Activated T-cell treated with anti-CD3 and anti-CD28 coated beads, Interleukin-2, amount 50 U/mL, for 4 hours (primary cell): ENCODE measurements at regions not wholly inside any gene's neighbourhood (a gene's known extent, or its start where the extent isn't known, plus 50 kb on each side); places are given as distances from the start of the nearest gene placed in this dataset.

Source experiments
- ATAC-seq, 2 donors: fragments of 200-7000 bp; cut with Tn5 transposase; one replicate each; pipeline ENCODE4 v1.10.0; 2021
- DNase-seq: peaks from one replicate; pipeline ENCODE4 v3.0.0-alpha.2; 2020
- H3K27me3 Mint-ChIP-seq: one replicate; pipeline ENCODE4 v1.8.0; 2021; ENCODE audit warnings: low read depth, mixed read lengths
- H3K36me3 Mint-ChIP-seq: one replicate; pipeline ENCODE4 v1.8.0; 2022; ENCODE audit warnings: mixed read lengths; ENCODE audit not compliant: insufficient read depth
- H3K4me1 Mint-ChIP-seq: one replicate; pipeline ENCODE4 v1.8.0; 2021; ENCODE audit warnings: low read depth, mixed read lengths
- H3K4me3 Mint-ChIP-seq: one replicate; pipeline ENCODE4 v1.8.0; 2021; ENCODE audit warnings: mild to moderate bottlenecking, moderate library complexity, mixed read lengths
- H3K9me3 Mint-ChIP-seq: one replicate; pipeline ENCODE4 v1.8.0; 2021; ENCODE audit warnings: mixed read lengths

DNA sequence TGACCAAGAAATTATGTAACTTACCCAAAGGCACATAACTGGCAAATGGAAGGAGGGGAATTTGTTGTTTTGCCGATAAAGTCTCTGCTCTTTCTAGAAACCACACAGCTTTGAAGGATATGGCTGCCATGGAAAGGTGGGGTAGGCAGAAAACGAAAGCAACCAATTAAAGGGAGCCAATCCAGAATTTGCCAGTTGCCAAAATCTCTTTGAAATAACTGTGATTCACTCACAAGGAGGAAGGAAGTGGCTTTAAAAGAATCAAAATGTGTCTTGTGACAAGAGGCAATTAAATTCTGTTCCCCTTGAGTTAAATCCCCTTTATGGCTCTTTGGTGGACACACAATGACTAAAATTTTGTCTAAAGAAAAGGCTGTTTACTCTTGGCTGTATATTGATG, 61.2 kb upstream of the CCDC190 start:
- H3K4me3 Mint-ChIP-seq, result no peak overlapping the region
- H3K9me3 Mint-ChIP-seq, result no peaks in the 10 kb centered on the region
- peaks cover 17% of the 10 kb centered on the region for H3K27me3 Mint-ChIP-seq
- ATAC-seq (no peak), DNase-seq (no peak)
- no peaks in the 10 kb centered on the region for H3K36me3 Mint-ChIP-seq
- peaks cover 2% of the 10 kb centered on the region for H3K4me1 Mint-ChIP-seq

DNA sequence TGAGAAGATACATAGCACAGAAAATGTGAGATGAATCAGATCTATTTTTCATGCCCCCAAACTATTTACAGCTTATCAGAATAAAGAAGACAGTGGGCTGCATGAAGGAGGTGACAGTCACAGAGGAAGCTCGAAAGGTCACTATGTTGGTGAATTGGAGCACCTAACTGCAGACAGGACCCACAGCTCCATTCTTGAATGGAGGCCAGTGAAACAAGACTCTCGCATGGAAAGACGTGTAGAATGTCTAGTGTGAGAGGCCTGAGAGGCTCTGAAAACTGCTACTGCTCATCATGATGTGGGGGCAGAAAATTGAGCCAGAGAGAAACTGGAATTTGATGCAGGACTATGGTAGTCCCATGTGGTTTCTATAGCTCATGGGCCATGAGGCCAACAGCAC, 60.3 kb upstream of the CCDC190 start:
- peaks cover 2% of the 10 kb centered on the region for H3K4me1 Mint-ChIP-seq
- H3K9me3 Mint-ChIP-seq, result no peaks in the 10 kb centered on the region
- no peak overlapping the region for H3K4me3 Mint-ChIP-seq
- no peak for ATAC-seq
- H3K27me3 Mint-ChIP-seq, result peaks cover 20% of the 10 kb centered on the region
- H3K36me3 Mint-ChIP-seq, result no peaks in the 10 kb centered on the region
- DNase-seq, result no peak

DNA sequence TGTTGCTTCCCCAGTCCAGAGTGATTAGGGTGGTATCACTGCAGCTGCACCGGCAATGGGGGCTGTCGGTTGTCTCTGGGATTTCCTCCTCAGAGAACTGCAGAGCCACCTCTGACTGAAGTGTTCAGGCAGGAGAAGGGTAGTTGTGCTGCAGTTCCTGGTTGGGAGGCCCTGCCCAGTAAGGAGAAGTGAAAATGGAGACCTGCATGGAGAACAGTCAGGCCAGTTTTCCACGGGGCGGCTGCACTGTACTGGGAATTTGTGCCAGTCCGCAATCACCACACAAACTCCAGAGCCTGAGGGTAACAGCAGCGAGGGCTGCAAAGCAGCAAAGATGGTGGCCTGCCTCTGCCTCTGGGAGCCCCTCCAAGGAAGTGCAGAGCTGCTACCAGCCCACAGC, 58.1 kb upstream of the CCDC190 start:
- Mint-ChIP-seq H3K27me3 (peaks cover 13% of the 10 kb centered on the region), H3K4me3 (no peak overlapping the region)

DNA sequence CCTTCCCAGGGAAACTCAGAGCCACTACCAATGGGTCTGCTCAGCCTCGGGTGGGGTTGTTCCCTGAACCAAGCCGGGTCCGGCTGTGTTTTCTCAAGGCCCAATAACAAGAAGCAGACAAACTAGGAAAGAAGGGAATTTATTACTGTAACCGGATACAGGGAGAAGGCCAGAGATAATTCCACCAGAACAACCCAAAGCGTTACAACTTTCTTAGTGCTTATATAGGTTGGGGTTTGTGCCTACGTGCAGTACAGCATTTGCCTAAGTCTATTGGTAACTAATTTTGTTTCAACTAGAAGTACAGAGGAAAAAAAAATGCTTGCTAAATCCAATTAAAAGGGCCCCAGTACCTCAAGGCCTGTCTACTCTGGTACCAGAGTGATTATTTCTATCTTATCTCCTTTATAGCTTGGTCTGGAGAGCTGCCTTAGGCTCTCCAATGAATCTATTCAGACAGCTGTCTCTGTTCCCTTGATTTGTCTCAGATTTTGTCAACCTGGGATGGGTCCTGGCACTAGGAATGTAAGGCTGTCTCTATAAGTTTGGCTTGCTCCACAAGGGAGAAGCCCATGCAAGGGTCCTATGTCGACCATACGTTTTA, 57.3 kb upstream of the CCDC190 start:
- no peak overlapping the region for H3K4me3 Mint-ChIP-seq
- no peak for ATAC-seq
- peaks cover 2% of the 10 kb centered on the region for H3K4me1 Mint-ChIP-seq
- peaks cover 13% of the 10 kb centered on the region for H3K27me3 Mint-ChIP-seq
- H3K9me3 Mint-ChIP-seq, result no peaks in the 10 kb centered on the region
- no peak for DNase-seq
- no peaks in the 10 kb centered on the region for H3K36me3 Mint-ChIP-seq

More for the DNA sequence above, 58.1 kb upstream of the CCDC190 start:
- DNase-seq (no peak), ATAC-seq (no peak)
- Mint-ChIP-seq H3K9me3 (no peaks in the 10 kb centered on the region), H3K4me1 (peaks cover 2% of the 10 kb centered on the region), H3K36me3 (no peaks in the 10 kb centered on the region)

DNA sequence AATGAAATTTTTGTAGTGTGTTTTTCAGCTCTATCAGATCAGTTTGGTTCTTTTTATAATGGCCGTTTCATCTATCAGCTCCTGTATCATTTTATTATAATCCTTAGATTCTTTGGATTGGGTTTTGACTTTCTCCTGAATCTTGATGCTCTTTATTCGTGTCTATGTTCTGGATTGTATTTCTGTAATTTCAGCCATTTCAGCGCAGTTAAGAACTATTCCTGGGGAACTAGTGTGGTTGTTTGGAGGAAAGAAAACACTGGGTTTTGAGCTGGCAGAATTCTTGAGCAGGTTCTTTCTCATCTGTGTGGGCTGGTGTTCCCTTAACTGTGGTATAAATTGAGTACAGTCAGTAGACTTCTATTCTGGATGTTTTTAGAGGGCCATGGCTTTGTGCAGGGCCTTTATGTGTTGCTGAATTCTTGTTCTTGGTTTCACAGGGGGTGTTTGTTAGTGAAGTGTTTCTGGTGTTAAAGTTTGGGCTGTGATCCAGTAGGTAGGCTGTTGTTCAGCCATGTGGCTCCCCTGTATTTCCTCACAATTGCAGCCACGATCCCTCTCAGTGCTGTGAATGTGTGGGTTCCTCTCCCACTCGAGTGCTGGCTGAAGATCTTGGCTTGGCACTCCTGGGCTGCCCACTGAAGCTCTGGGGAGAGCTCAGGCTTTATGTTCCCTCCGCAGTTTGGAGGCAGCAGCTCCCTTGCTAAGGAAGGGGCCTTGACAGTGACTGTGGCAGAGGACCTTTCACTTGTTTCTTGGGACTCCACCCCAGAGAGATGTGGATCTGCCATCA, 56.0 kb upstream of the CCDC190 start:
- DNase-seq (no peak), ATAC-seq (no peak)
- peaks cover 9% of the 10 kb centered on the region for H3K9me3 Mint-ChIP-seq
- no peaks in the 10 kb centered on the region for H3K4me1 Mint-ChIP-seq
- no peak overlapping the region for H3K4me3 Mint-ChIP-seq
- H3K36me3 Mint-ChIP-seq, result no peaks in the 10 kb centered on the region
- H3K27me3 Mint-ChIP-seq, result peaks cover 13% of the 10 kb centered on the region

DNA sequence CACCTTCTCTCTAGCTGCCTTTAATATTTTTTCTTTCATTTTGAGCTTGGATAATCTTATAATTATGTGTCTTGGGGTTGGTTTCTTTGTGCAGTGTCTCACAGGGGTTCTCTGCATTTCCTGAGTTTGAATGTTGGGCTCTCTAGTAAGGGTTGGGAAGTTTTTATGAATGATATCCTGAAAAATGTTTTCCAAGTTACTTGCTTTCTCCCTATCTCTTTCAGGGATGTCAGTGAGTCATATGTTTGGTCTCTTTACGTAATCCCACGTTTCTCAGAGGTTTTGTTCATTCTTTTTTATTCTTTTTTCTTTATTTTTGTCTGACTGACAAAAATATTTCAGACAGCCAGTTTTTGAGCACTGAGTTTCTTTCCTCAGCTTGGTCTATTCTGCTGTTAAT, 55.4 kb upstream of the CCDC190 start:
- Mint-ChIP-seq H3K36me3 (no peaks in the 10 kb centered on the region), H3K27me3 (peaks cover 13% of the 10 kb centered on the region), H3K4me3 (no peak overlapping the region), H3K4me1 (no peaks in the 10 kb centered on the region), H3K9me3 (peaks cover 10% of the 10 kb centered on the region)
- DNase-seq (no peak), ATAC-seq (no peak)

DNA sequence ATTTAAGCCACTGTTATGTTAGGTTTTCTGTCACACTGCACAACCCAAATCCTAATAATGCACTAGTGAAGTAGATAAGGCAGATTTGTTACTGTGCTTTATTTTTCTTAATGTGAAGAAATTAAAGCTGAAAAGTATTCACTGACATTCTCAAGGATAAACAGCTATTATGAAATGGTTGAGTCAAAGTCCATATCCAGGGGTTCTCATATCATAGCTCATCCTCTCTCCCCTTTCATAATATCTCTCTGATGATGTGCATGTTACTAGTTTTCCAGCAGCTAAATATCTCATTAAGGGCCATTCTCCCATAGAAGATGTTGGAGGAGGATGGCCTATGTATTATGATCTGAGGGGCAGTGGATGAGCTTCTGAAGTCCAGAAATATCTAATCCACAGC, 53.6 kb upstream of the CCDC190 start:
- Mint-ChIP-seq H3K4me3 (no peak overlapping the region), H3K9me3 (peaks cover 10% of the 10 kb centered on the region), H3K27me3 (peaks cover 11% of the 10 kb centered on the region), H3K4me1 (no peaks in the 10 kb centered on the region), H3K36me3 (no peaks in the 10 kb centered on the region)
- no peak for ATAC-seq
- DNase-seq, result no peak

DNA sequence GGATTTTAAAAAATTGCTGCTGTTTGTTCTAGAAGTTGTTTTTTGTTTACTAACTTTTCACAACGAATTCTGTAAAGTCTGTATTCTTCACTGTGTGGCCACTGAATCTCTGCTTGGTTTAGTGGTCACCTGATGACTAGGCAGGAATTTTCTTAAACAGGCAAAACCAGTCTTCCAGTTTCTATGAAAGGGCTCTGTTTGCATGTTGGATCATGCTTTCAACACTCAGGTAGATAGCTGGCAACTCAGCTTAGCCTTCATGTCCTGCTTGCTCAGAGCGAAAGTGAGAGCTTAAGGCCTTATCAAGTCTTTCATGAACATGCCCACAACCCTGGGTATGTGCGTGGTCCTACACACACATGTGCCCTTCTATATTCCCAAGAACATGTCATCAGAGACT, 52.4 kb upstream of the CCDC190 start:
- peaks cover 8% of the 10 kb centered on the region for H3K27me3 Mint-ChIP-seq
- no peak for DNase-seq
- no peaks in the 10 kb centered on the region for H3K4me1 Mint-ChIP-seq
- no peaks in the 10 kb centered on the region for H3K36me3 Mint-ChIP-seq
- H3K9me3 Mint-ChIP-seq, result peaks cover 10% of the 10 kb centered on the region
- ATAC-seq, result no peak
- H3K4me3 Mint-ChIP-seq, result no peak overlapping the region

DNA sequence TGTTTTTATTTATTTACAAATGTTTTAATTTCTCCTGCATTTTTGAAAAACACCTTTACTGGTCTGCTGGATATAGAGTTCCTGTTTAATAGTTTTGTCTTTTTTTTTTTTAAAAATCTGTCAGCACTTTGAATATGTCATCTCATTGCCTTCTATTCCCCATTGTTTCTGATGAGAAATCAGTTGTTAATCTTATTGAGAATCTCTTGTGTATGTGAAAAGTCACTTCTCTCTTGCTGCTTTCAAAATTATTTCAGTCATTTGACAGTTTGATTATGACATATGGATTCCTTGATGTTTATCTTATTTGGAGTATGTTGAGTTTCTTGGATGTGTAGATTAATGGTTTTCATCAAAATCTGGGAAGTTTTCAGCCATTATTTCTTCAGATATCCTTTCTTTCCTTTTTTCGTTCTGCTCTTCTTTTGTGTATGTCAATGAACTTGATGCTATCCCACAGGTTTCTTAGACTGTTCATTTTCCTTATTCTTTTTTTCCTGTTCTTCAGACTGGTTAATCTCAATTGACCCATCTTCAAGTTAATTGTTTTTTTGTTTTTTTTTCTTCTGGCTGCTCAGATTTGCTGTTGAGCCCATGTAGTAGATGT, 51.2 kb upstream of the CCDC190 start:
- H3K4me1 Mint-ChIP-seq, result no peaks in the 10 kb centered on the region
- peaks cover 4% of the 10 kb centered on the region for H3K27me3 Mint-ChIP-seq
- H3K9me3 Mint-ChIP-seq, result peaks cover 10% of the 10 kb centered on the region
- H3K4me3 Mint-ChIP-seq, result no peak overlapping the region
- DNase-seq (no peak), ATAC-seq (no peak)
- no peaks in the 10 kb centered on the region for H3K36me3 Mint-ChIP-seq
